ENCODE measurements at regions not wholly inside any gene's neighbourhood (a gene's known extent, or its start where the extent isn't known, plus 50 kb on each side); places are given as distances from the start of the nearest gene placed in this dataset.

DNA sequence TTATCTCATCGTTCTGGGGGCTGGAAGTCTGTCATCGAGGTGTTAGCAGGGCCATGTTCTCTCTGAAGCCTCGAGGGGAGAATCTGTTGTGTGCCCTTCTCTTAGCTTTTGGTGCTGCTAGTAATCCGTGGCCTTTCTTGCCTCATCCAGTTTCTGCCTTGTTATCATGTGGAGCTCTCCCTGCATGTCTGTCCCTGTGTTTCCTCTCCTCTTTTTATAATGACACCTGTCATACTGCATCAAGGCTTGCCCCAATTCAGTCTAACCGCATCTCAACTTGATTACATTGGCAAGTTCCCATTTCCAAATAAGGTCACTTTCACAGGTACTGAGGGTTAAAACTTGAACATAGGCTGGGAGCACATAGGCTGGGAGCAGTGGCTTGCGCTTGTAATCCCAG lies 82.6 kb upstream of the CNIH3 start:
- TF ChIP-seq CTCF (IDR thresholded peaks at IDR 0.05), result no peak
- no peak for TF ChIP-seq POLR2A (IDR thresholded peaks at IDR 0.05)

All from Peyer's patch (tissue), 4 donors.